HEK293 (cell line): ENCODE measurements at regions not wholly inside any gene's neighbourhood (a gene's known extent, or its start where the extent isn't known, plus 50 kb on each side); places are given as distances from the start of the nearest gene placed in this dataset.

ENCODE experiments used
- CTCF ChIA-PET: fragments of 350-600 bp; formaldehyde crosslinking; extraction: SDS; loops from one replicate; lab custom pipeline; 2021; ENCODE audit warnings: antibody characterized with exemption; lab: Yijun Ruan, JAX
- POLR2A ChIA-PET: fragments of 300-600 bp; formaldehyde crosslinking; extraction: SDS; loops from one replicate; lab custom pipeline; 2020; ENCODE audit warnings: antibody characterized with exemption, inconsistent platforms; lab: Yijun Ruan, JAX
- H3K27ac ChIP-seq: fragments of 200-500 bp; sonication (Bioruptor generic); 2 replicates; pipeline ENCODE4 v1.5.1; 2014; ENCODE audit warnings: low read depth, low read length, control low read depth, inconsistent platforms; ENCODE audit errors: extremely low read depth
- H3K36me3 ChIP-seq, 2 experiments: fragments of 200-500 bp in 1 of 2; sonication (Bioruptor generic) in 1 of 2; 1 replicate in 1 of 2; 2 replicates in 1 of 2; pipeline ENCODE4 v1.5.1; 2014 to 2017; ENCODE audit warnings: inconsistent platforms in 2 of 2, low read length in 2 of 2; ENCODE audit not compliant: control insufficient read depth in 2 of 2, insufficient read depth in 1 of 2
- H3K4me1 ChIP-seq: fragments of 200-500 bp; sonication (Bioruptor generic); 2 replicates; pipeline ENCODE4 v1.5.1; 2014; ENCODE audit warnings: mild to moderate bottlenecking, low read length, inconsistent platforms; ENCODE audit not compliant: control insufficient read depth, insufficient read depth
- H3K4me3 ChIP-seq: 2 replicates; pipeline ENCODE4 v1.5.1; 2011; ENCODE audit warnings: low read depth, mild to moderate bottlenecking, control low read depth, low read length, moderate library complexity
- H3K9me3 ChIP-seq: fragments of 200-500 bp; sonication (Bioruptor generic); 2 replicates; pipeline ENCODE4 v1.5.1; 2014; ENCODE audit warnings: low read depth, low read length, inconsistent platforms; ENCODE audit not compliant: control insufficient read depth, insufficient read depth
- OVOL3 ChIP-seq: fragments of 450-650 bp; formaldehyde crosslinking; IDR thresholded peaks from 2 replicates; pipeline ENCODE4 v1.5.1; 2016; ENCODE audit warnings: missing biosample characterization, missing genetic modification characterization
- TRIM28 ChIP-seq: IDR thresholded peaks from 2 replicates; pipeline ENCODE4 v1.6.1; 2011; ENCODE audit warnings: low read length, control low read depth, borderline replicate concordance
- ZNF132 ChIP-seq: fragments of 450-650 bp; formaldehyde crosslinking; IDR thresholded peaks from 2 replicates; pipeline ENCODE4 v1.5.1; 2017; ENCODE audit warnings: missing biosample characterization, missing genetic modification characterization, borderline replicate concordance
- ZNF416 ChIP-seq: fragments of 450-650 bp; formaldehyde crosslinking; IDR thresholded peaks from 2 replicates; pipeline ENCODE4 v1.5.1; 2016; ENCODE audit warnings: missing biosample characterization, missing genetic modification characterization
- ZNF510 ChIP-seq: fragments of 450-650 bp; formaldehyde crosslinking; IDR thresholded peaks from 2 replicates; pipeline ENCODE4 v1.5.1; 2018; ENCODE audit warnings: mild to moderate bottlenecking, missing genetic modification characterization, missing biosample characterization; ENCODE audit not compliant: insufficient replicate concordance
- ZNF521 ChIP-seq: fragments of 450-650 bp; formaldehyde crosslinking; IDR thresholded peaks from 2 replicates; pipeline ENCODE4 v1.5.1; 2017; ENCODE audit warnings: missing biosample characterization, mild to moderate bottlenecking, missing genetic modification characterization
- ZNF529 ChIP-seq: fragments of 450-650 bp; formaldehyde crosslinking; IDR thresholded peaks from 2 replicates; pipeline ENCODE4 v1.5.1; 2017; ENCODE audit warnings: missing genetic modification characterization, missing biosample characterization; ENCODE audit not compliant: insufficient replicate concordance
- ZNF530 ChIP-seq: fragments of 450-650 bp; formaldehyde crosslinking; IDR thresholded peaks from 2 replicates; pipeline ENCODE4 v1.5.1; 2016; ENCODE audit warnings: low read depth, missing biosample characterization, missing genetic modification characterization
- ZNF585B ChIP-seq: fragments of 450-650 bp; formaldehyde crosslinking; IDR thresholded peaks from 2 replicates; pipeline ENCODE4 v1.5.1; 2016; ENCODE audit warnings: missing biosample characterization, missing genetic modification characterization
- ZNF626 ChIP-seq: fragments of 450-650 bp; sonication (Bioruptor Pico); formaldehyde crosslinking; IDR thresholded peaks from 2 replicates; pipeline ENCODE4 v1.5.1; 2018; ENCODE audit warnings: missing biosample characterization, missing genetic modification characterization, inconsistent platforms
- ZNF768 ChIP-seq: fragments of 450-650 bp; formaldehyde crosslinking; IDR thresholded peaks from 2 replicates; pipeline ENCODE4 v1.5.1; 2018; ENCODE audit warnings: missing biosample characterization, mild to moderate bottlenecking, missing genetic modification characterization
- ZSCAN23 ChIP-seq: fragments of 450-650 bp; formaldehyde crosslinking; IDR thresholded peaks from 2 replicates; pipeline ENCODE4 v1.5.1; 2016; ENCODE audit warnings: missing biosample characterization, missing genetic modification characterization
- TF ChIP-seq, protein P1 (sequence below): fragments of 450-650 bp; formaldehyde crosslinking; IDR thresholded peaks from 2 replicates; pipeline ENCODE4 v1.5.1; 2016; ENCODE audit warnings: missing biosample characterization, missing genetic modification characterization
- TF ChIP-seq, protein P2 (sequence below): fragments of 450-650 bp; formaldehyde crosslinking; IDR thresholded peaks from 2 replicates; pipeline ENCODE4 v1.5.0; 2017; ENCODE audit warnings: missing biosample characterization, missing genetic modification characterization, borderline replicate concordance
- TF ChIP-seq, protein P3 (sequence below): sonication (generic); formaldehyde crosslinking; IDR thresholded peaks from 2 replicates; pipeline ENCODE4 v1.8.1; 2022; ENCODE audit warnings: mild to moderate bottlenecking, moderate library complexity, missing genetic modification reagents
- TF ChIP-seq, protein P4 (sequence below): fragments of 450-650 bp; formaldehyde crosslinking; IDR thresholded peaks from 2 replicates; pipeline ENCODE4 v1.5.1; 2016; ENCODE audit warnings: missing biosample characterization, missing genetic modification characterization
- TF ChIP-seq, protein P5 (sequence below): fragments of 450-650 bp; formaldehyde crosslinking; IDR thresholded peaks from 2 replicates; pipeline ENCODE4 v1.5.1; 2016; ENCODE audit warnings: missing biosample characterization, missing genetic modification characterization

DNA sequence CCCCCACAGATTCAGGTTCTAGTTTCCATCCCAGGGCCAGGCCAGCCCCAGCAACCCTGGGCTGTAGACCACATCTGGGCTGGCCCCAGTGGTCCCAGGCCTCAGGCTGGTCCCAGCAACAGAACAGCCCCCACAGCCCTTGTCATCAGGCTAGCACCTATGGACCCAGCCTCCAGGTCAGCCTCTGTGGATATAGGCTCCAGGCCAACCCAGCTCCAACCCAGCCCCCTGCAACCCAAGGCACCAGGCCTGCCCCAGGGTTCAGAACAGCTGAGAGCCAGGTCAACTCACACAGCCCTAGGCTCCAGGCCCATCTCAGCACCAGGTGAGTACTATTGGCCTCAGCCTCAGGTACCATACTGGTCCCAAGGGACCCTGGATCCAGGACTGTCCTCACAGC, 155.3 kb downstream of the PWWP3B start:
- H3K36me3 ChIP-seq, result no peaks in the 10 kb centered on the region
- no peaks in the 10 kb centered on the region for H3K4me1 ChIP-seq
- no peak overlapping the region for H3K27ac ChIP-seq
- TF ChIP-seq ZSCAN23 (no peak), ZNF529 (tag by site-specific recombination) (no peak), ZNF132 (tag by site-specific recombination) (no peak), ZNF768 (tag by site-specific recombination) (no peak), ZNF530 (tag by site-specific recombination) (no peak), ZNF585B (tag by site-specific recombination) (no peak), ZNF416 (tag by site-specific recombination) (no peak)
- TF ChIP-seq, protein P1, sequence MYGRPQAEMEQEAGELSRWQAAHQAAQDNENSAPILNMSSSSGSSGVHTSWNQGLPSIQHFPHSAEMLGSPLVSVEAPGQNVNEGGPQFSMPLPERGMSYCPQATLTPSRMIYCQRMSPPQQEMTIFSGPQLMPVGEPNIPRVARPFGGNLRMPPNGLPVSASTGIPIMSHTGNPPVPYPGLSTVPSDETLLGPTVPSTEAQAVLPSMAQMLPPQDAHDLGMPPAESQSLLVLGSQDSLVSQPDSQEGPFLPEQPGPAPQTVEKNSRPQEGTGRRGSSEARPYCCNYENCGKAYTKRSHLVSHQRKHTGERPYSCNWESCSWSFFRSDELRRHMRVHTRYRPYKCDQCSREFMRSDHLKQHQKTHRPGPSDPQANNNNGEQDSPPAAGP (tag by site-specific recombination), result no peak
- CTCF ChIA-PET, result no interaction called here
- POLR2A ChIA-PET, result no interaction called here
- H3K9me3 ChIP-seq, result no peaks in the 10 kb centered on the region
- H3K4me3 ChIP-seq, result no peak overlapping the region

DNA sequence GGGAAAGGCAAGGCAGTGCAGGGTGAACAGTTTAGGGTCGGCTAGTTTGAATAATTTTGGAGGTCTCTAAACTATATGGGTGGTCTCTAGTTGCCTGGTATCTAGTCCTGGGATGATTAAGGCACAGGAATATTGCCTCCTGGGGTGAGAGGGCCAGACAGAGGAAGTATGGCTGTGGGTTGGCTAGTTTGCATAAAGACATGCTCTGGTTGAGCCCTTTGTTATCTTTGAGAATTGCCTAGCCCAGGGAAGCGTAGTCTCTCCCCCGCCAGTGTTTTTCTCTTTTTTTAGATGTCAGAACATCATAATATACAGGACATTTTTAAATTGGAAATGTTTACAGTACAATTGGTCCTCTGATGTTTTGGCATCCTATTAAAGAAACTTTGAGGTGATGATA, 163.5 kb downstream of the PWWP3B start:
- ChIA-PET POLR2A (no interaction called here), CTCF (no interaction called here)
- Histone ChIP-seq H3K36me3 (no peaks in the 10 kb centered on the region), H3K27ac (no peak overlapping the region), H3K4me1 (no peaks in the 10 kb centered on the region), H3K9me3 (no peaks in the 10 kb centered on the region), H3K4me3 (no peak overlapping the region)
- TF ChIP-seq, protein P2, sequence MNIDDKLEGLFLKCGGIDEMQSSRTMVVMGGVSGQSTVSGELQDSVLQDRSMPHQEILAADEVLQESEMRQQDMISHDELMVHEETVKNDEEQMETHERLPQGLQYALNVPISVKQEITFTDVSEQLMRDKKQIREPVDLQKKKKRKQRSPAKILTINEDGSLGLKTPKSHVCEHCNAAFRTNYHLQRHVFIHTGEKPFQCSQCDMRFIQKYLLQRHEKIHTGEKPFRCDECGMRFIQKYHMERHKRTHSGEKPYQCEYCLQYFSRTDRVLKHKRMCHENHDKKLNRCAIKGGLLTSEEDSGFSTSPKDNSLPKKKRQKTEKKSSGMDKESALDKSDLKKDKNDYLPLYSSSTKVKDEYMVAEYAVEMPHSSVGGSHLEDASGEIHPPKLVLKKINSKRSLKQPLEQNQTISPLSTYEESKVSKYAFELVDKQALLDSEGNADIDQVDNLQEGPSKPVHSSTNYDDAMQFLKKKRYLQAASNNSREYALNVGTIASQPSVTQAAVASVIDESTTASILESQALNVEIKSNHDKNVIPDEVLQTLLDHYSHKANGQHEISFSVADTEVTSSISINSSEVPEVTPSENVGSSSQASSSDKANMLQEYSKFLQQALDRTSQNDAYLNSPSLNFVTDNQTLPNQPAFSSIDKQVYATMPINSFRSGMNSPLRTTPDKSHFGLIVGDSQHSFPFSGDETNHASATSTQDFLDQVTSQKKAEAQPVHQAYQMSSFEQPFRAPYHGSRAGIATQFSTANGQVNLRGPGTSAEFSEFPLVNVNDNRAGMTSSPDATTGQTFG, result no peak
- TF ChIP-seq ZNF521, result no peak

DNA sequence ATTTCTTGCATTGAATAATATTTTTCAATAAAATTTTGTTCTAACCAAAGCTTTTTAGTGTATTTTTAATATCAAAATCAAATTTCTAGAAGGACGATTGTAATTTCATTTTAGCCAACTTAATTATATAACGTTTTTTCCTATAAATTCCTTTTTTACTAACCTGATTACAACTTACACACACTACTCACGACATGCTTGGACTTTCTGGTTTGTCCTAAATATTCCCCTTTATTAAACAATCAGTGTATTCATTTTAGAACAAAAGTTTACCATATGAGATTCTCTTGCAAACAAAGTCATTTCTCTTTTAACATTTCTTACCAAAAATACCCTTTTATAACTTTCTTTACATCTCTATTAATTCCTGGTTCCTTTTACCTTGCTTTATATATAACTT, 173.7 kb downstream of the PWWP3B start:
- Histone ChIP-seq H3K27ac (no peak overlapping the region), H3K36me3 (no peaks in the 10 kb centered on the region), H3K9me3 (peaks cover 6% of the 10 kb centered on the region), H3K4me3 (no peak overlapping the region), H3K4me1 (no peaks in the 10 kb centered on the region)
- ChIA-PET POLR2A (no interaction called here), CTCF (no interaction called here)
- TF ChIP-seq OVOL3 (tag by site-specific recombination), result no peak
- TF ChIP-seq, protein P3, sequence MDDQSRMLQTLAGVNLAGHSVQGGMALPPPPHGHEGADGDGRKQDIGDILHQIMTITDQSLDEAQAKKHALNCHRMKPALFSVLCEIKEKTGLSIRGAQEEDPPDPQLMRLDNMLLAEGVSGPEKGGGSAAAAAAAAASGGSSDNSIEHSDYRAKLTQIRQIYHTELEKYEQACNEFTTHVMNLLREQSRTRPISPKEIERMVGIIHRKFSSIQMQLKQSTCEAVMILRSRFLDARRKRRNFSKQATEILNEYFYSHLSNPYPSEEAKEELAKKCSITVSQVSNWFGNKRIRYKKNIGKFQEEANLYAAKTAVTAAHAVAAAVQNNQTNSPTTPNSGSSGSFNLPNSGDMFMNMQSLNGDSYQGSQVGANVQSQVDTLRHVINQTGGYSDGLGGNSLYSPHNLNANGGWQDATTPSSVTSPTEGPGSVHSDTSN (CRISPR knock-in tag), result no peak
- TF ChIP-seq, protein P4, sequence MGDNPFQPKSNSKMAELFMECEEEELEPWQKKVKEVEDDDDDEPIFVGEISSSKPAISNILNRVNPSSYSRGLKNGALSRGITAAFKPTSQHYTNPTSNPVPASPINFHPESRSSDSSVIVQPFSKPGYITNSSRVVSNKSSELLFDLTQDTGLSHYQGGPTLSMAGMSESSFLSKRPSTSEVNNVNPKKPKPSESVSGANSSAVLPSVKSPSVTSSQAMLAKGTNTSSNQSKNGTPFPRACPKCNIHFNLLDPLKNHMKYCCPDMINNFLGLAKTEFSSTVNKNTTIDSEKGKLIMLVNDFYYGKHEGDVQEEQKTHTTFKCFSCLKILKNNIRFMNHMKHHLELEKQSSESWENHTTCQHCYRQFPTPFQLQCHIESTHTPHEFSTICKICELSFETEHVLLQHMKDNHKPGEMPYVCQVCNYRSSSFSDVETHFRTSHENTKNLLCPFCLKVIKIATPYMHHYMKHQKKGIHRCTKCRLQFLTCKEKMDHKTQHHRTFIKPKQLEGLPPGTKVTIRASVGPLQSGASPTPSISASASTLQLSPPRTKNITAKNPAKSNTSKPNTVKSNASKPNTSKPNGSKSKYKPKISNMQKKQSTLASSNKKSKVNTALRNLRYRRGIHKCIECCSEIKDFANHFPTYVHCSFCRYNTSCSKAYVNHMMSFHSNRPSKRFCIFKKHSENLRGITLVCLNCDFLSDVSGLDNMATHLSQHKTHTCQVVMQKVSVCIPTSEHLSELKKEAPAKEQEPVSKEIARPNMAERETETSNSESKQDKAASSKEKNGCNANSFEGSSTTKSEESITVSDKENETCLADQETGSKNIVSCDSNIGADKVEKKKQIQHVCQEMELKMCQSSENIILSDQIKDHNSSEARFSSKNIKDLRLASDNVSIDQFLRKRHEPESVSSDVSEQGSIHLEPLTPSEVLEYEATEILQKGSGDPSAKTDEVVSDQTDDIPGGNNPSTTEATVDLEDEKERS (tag by site-specific recombination), result peak; percentile 73; the same call in 1 of the 2 replicates
- peak; percentile 90 for TF ChIP-seq TRIM28
- TF ChIP-seq, protein P5, sequence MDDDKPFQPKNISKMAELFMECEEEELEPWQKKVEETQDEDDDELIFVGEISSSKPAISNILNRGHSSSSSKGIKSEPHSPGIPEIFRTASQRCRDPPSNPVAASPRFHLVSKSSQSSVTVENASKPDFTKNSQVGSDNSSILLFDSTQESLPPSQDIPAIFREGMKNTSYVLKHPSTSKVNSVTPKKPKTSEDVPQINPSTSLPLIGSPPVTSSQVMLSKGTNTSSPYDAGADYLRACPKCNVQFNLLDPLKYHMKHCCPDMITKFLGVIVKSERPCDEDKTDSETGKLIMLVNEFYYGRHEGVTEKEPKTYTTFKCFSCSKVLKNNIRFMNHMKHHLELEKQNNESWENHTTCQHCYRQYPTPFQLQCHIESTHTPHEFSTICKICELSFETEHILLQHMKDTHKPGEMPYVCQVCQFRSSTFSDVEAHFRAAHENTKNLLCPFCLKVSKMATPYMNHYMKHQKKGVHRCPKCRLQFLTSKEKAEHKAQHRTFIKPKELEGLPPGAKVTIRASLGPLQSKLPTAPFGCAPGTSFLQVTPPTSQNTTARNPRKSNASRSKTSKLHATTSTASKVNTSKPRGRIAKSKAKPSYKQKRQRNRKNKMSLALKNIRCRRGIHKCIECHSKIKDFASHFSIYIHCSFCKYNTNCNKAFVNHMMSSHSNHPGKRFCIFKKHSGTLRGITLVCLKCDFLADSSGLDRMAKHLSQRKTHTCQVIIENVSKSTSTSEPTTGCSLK (tag by site-specific recombination), result no peak
- TF ChIP-seq ZNF626 (tag by site-specific recombination), result 0 out of 2 replicates have a peak, but pooled peaks have one; percentile 9
- TF ChIP-seq ZNF510, result peak; percentile 4
